Skeletal muscle tissue (tissue), 4 donors: ENCODE measurements at regions not wholly inside any gene's neighbourhood (a gene's known extent, or its start where the extent isn't known, plus 50 kb on each side); places are given as distances from the start of the nearest gene placed in this dataset. TPM values are rescaled to one million over a fixed set of nuclear protein-coding genes. Genes with fewer than 3 reads are reported as not detected.

Experiments
- H3K27ac ChIP-seq: one replicate; pipeline ENCODE4 v1.7.0; 2013; ENCODE audit warnings: mild to moderate bottlenecking, low read depth, low read length, inconsistent platforms
- H3K27me3 ChIP-seq, 3 donors: one replicate each; pipeline ENCODE4 v1.7.0; 2013; ENCODE audit warnings: low read length in 3 of 3; ENCODE audit not compliant: control insufficient read depth in 3 of 3, insufficient read depth in 3 of 3
- H3K36me3 ChIP-seq, 3 donors: one replicate each; pipeline ENCODE4 v1.7.0; 2013; ENCODE audit warnings: low read length in 3 of 3; ENCODE audit not compliant: control insufficient read depth in 3 of 3, insufficient read depth in 3 of 3
- H3K4me1 ChIP-seq, 3 donors: one replicate each; pipeline ENCODE4 v1.7.0; 2013; ENCODE audit warnings: low read length in 3 of 3, mild to moderate bottlenecking in 3 of 3; ENCODE audit not compliant: control insufficient read depth in 3 of 3, insufficient read depth in 3 of 3
- H3K4me3 ChIP-seq, 3 donors: one replicate each; pipeline ENCODE4 v1.7.0; 2013; ENCODE audit warnings: low read length in 3 of 3
- H3K9ac ChIP-seq, 3 donors: one replicate each; pipeline ENCODE4 v1.7.0; 2013; ENCODE audit warnings: low read length in 3 of 3, mild to moderate bottlenecking in 3 of 3, moderate library complexity in 2 of 3, low read depth in 1 of 3
- H3K9me3 ChIP-seq, 3 donors: one replicate each; pipeline ENCODE4 v1.7.0; 2013; ENCODE audit warnings: low read length in 3 of 3; ENCODE audit not compliant: control insufficient read depth in 3 of 3
- small RNA-seq: library from RNA; depleted of rRNA; stranded (forward); fragments of <200 nt; gene quantifications from one replicate; pipeline ENCODE3, GENCODE V24; 2014
- donor health status: Osteomylitis.

DNA sequence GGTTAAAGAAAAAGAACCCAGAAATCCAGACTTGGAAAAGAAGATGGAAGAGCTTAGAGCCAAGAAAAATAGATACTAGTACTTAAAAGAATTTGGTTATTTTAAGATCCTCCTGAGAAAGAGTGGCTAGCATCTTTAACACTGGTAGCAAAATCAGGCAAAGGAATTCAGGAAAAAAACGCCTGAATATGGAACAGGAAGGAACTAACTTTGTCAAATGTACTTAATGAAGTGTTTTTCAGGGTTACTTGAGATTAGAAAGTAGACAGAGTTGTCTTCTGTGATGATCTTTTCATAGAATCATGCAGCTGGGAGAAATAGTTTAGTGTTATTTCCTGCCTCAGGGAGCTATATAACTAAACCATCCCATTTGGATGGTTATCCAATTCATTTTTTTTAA, 50.8 kb upstream of the SASH1 start:
- Histone ChIP-seq H3K36me3 (no peaks in the 10 kb centered on the region), H3K4me3 (no peak overlapping the region), H3K4me1 (peaks cover 12 to 20% (median 13%) of the 10 kb centered on the region in 3 donors), H3K27me3 (no peaks in the 10 kb centered on the region), H3K9ac (no peak overlapping the region), H3K9me3 (no peaks in the 10 kb centered on the region), H3K27ac (no peak overlapping the region)

Small RNAs in the stretch of these regions (small RNA-seq; reads per million reads assigned to genes)
- gene RNU6-1222P, result not detected
